HG03521 (cell line): ENCODE measurements at regions not wholly inside any gene's neighbourhood (a gene's known extent, or its start where the extent isn't known, plus 50 kb on each side); places are given as distances from the start of the nearest gene placed in this dataset.

Experiments
- ATAC-seq: cut with Tn5 transposase; IDR thresholded peaks from one replicate; pipeline ENCODE4 v1.9.1; 2021; ENCODE audit warnings: mild to moderate bottlenecking, moderate library complexity; ENCODE audit not compliant: unreplicated experiment

DNA sequence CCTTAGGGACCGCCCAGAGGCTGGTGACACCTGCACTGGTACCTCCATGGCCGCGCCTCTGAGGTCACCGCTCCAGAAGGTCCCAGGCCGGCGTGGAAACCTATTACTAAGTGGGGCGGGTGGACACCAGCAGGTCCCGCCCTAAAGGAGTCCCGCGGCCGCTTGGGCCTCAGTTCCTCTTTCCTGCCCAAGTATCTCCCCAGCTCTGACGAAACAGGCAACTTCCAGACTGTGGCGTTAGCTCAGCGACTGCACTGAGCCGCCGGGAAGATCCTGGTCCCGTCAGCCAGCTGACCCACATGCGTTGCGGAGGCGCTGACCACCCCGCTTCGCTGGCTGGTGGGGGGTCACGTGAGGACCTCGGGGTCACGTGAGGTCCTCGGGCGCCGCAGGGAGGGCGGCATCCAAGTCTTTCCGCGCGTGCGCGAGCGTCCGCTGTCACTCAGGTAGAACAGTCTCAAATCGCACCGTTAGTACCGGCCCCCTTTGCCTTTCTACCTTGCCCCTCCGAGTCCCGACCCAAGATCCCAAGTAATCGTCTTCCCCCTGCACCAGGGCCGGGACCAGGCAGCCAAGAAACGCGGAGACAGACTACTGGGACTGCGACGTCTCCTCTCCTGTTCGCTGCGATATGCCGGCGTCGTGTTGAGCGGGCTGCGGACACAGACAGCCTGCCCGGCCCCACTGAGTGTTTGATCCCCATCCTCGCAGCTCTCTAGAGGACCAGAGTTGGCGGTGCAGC lies 53.7 kb upstream of the KDM4C start:
- ATAC-seq, result peak; percentile 85

DNA sequence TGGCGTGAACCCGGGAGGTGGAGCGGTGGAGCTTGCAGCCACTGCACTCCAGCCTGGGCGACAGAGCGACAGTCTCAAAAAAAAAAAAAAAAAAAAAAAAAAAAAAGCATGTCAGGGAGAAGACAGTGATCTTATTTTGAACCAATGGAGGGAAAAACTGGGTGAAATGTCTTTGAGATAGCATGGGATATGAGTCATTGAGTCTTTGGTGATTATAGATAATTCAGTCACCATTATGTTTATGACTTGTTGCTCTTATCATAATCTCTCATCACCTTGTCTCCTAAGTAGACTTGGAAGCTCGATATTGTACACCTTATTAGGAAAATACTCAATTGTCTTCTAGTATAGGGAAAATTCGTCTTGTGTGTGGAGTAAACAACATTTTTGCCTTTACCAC lies 55.1 kb upstream of the KDM4C start:
- no peak for ATAC-seq

DNA sequence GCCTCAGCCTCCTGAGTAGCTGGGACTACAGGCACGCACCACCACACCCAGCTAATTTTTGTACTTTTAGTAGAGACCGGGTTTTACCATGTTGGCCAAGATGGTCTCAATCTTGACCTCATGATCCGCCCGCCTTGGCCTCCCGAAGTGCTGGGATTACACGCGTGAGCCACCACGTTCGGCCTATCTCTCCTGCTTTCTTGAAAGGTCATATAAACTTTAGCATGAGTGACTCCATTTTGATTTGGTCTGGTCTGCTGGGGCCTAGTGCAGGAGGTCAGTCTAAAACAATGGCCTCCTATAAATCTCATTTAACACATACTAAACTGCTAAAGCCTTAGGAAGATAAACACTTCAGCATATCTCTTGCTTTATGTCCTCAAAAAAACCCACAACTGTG lies 50.6 kb upstream of the GLDC start:
- ATAC-seq, result no peak

DNA sequence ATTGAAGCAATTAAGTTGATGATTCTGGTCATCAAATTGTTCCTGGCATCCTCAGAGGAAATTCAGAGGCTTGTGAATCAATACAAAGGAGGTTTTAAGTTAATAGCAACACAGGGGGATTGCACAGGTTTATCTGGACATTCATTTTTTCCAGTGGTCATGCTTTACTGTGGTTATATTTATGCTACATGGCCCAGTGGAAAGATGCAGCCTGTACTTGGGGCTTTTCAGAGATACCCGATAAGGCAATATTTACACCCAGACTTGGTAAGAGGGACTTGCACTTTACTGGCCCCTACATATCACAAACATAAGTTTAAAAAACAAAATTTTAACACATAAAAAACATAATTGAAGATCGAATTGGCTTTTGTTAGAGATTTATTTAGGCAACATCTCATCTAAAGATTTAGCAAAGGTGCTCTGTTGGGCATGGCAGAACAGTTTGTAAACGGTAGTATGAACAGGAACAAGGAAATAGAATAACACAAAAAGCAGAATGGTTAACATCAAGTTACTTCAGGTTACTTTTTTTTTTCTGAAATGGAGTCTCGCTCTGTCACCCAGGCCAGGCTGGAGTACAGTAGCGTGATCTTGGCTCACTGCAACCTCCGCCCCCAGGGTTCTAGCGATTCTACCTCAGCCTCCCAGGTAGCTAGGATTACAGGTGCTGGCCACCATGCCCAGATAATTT lies 49.7 kb upstream of the GLDC start:
- ATAC-seq, result no peak
